ENCODE measurements at regions not wholly inside any gene's neighbourhood (a gene's known extent, or its start where the extent isn't known, plus 50 kb on each side); places are given as distances from the start of the nearest gene placed in this dataset.

DNA sequence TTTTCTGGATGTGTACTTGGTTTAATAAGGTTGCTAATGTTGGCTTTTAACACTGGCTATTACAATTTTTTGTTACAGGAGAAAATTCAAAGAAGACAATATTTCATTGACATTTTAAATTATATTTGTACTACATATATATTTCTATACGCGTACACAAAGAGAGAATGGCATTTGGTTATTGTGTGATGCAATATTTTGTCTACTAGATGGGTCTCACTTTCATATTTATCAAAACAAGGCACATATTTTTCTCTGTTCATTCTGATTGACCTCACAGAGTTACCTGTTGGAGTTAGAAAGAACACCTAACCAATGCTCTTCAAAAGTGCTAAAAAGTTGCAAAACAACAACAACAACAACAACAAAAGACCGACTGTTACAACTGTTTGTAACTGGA is 50.2 kb upstream of the VGLL3 start:
- no peaks in the 10 kb centered on the region for H4K20me1 ChIP-seq (ENCODE audit: insufficient read depth, low read length)
- H3K36me3 ChIP-seq (replicated peaks in 1 of 2; ENCODE audit: control insufficient read depth in 1 of 2, insufficient read depth in 2 of 2, low read length in 2 of 2) = no peaks in the 10 kb centered on the region
- Mint-ChIP-seq H3K4me3 (no peak overlapping the region), H3K27ac (no peak overlapping the region), H3K9me3 (peaks cover 0 to 11% (median 1%) of the 10 kb centered on the region in 7 donors), H3K36me3 (no peaks in the 10 kb centered on the region), H3K4me1 (no peaks in the 10 kb centered on the region), H3K27me3 (ENCODE audit: low read depth in 3 of 3) (peaks cover 0 to 3% (median 2%) of the 10 kb centered on the region in 3 donors)
- no peak for DNase-seq
- TF ChIP-seq, protein P1, sequence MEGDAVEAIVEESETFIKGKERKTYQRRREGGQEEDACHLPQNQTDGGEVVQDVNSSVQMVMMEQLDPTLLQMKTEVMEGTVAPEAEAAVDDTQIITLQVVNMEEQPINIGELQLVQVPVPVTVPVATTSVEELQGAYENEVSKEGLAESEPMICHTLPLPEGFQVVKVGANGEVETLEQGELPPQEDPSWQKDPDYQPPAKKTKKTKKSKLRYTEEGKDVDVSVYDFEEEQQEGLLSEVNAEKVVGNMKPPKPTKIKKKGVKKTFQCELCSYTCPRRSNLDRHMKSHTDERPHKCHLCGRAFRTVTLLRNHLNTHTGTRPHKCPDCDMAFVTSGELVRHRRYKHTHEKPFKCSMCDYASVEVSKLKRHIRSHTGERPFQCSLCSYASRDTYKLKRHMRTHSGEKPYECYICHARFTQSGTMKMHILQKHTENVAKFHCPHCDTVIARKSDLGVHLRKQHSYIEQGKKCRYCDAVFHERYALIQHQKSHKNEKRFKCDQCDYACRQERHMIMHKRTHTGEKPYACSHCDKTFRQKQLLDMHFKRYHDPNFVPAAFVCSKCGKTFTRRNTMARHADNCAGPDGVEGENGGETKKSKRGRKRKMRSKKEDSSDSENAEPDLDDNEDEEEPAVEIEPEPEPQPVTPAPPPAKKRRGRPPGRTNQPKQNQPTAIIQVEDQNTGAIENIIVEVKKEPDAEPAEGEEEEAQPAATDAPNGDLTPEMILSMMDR (IDR thresholded peaks at IDR 0.05) = no peak
- H3K4me3 ChIP-seq (replicated peaks in 1 of 3; ENCODE audit: low read depth in 2 of 3, low read length in 3 of 3) = no peak overlapping the region
- no CpG with 5 or more reads among the region's 3 CpGs for WGBS (ENCODE audit: insufficient coverage)
- intact Hi-C loops (cut with micrococcal nuclease) = no loop called here
- H2AFZ ChIP-seq (ENCODE audit: insufficient read depth, low read depth, low read length, poor library complexity, severe bottlenecking) = no peak overlapping the region
- H3K27ac ChIP-seq (ENCODE audit: low read depth in 1 of 2, low read length in 2 of 2) = no peak overlapping the region
- H3K4me2 ChIP-seq (replicated peaks; ENCODE audit: extremely low read depth, low read length, poor library complexity, severe bottlenecking) = no peak overlapping the region
- H3K27me3 ChIP-seq (ENCODE audit: control insufficient read depth in 2 of 2, insufficient read depth in 2 of 2, low read length in 2 of 2) = no peaks in the 10 kb centered on the region
- no peaks in the 10 kb centered on the region for H3K4me1 ChIP-seq (ENCODE audit: control insufficient read depth in 1 of 2, insufficient read depth in 2 of 2, low read length in 2 of 2)
- no peaks in the 10 kb centered on the region for H3K79me2 ChIP-seq (ENCODE audit: insufficient read depth, low read length)
- H3K9me3 ChIP-seq (replicated peaks in 1 of 2; ENCODE audit: control insufficient read depth in 1 of 2, insufficient read depth in 1 of 2, low read length in 2 of 2) = peaks cover 0 to 17% of the 10 kb centered on the region in 2 donors
- H3K9ac ChIP-seq (ENCODE audit: insufficient read depth, low read length, poor library complexity, severe bottlenecking) = no peak overlapping the region

All from CD14-positive monocyte (primary cell).